HepG2 (cell line): ENCODE measurements at regions not wholly inside any gene's neighbourhood (a gene's known extent, or its start where the extent isn't known, plus 50 kb on each side); places are given as distances from the start of the nearest gene placed in this dataset.

ENCODE experiments used
- ELF1 ChIP-seq: sonication (generic); formaldehyde crosslinking; IDR thresholded peaks from 2 replicates; pipeline ENCODE4 v1.4.0; 2020; ENCODE audit warnings: missing genetic modification reagents
- GABPA ChIP-seq, 2 experiments: IDR thresholded peaks; 2 replicates each; pipeline ENCODE4 v1.6.1; 2011 to 2016; ENCODE audit warnings: low read depth in 2 of 2, low read length in 1 of 2, missing biosample characterization in 1 of 2, missing genetic modification characterization in 1 of 2
- HNRNPUL1 ChIP-seq: fragments of 200-400 bp; formaldehyde crosslinking; IDR thresholded peaks from 2 replicates; pipeline ENCODE4 v1.6.1; 2017; ENCODE audit warnings: low read depth, mild to moderate bottlenecking, low read length, moderate library complexity
- NFE2 ChIP-seq: sonication (generic); formaldehyde crosslinking; IDR thresholded peaks from 2 replicates; pipeline ENCODE4 v1.4.0; 2020; ENCODE audit warnings: missing genetic modification reagents
- POLR2A ChIP-seq, 2 experiments: IDR thresholded peaks; 2 replicates each; pipeline ENCODE4 v1.6.1; 2011; ENCODE audit warnings: low read depth in 2 of 2, low read length in 2 of 2, mild to moderate bottlenecking in 1 of 2, moderate library complexity in 1 of 2; ENCODE audit not compliant: insufficient read depth in 1 of 2
- POLR2AphosphoS5 ChIP-seq: IDR thresholded peaks from 2 replicates; pipeline ENCODE4 v1.6.1; 2012; ENCODE audit warnings: low read depth, low read length
- SRF ChIP-seq: IDR thresholded peaks from 2 replicates; pipeline ENCODE4 v1.6.1; 2011; ENCODE audit warnings: mild to moderate bottlenecking, low read depth, low read length, moderate library complexity
- ZFX ChIP-seq: sonication (generic); formaldehyde crosslinking; IDR thresholded peaks from 2 replicates; pipeline ENCODE4 v1.4.0; 2020; ENCODE audit warnings: mild to moderate bottlenecking, low read depth, missing genetic modification reagents, moderate library complexity
- ZNF232 ChIP-seq: sonication (generic); formaldehyde crosslinking; IDR thresholded peaks from 2 replicates; pipeline ENCODE4 v1.4.0; 2020; ENCODE audit warnings: missing genetic modification reagents, borderline replicate concordance
- TF ChIP-seq, protein P1 (sequence below): IDR thresholded peaks from 2 replicates; pipeline ENCODE4 v1.6.1; 2012; ENCODE audit warnings: inconsistent platforms
- TF ChIP-seq, protein P2 (sequence below): sonication (generic); formaldehyde crosslinking; IDR thresholded peaks from 2 replicates; pipeline ENCODE4 v1.4.0; 2020; ENCODE audit warnings: missing genetic modification reagents, borderline replicate concordance

DNA sequence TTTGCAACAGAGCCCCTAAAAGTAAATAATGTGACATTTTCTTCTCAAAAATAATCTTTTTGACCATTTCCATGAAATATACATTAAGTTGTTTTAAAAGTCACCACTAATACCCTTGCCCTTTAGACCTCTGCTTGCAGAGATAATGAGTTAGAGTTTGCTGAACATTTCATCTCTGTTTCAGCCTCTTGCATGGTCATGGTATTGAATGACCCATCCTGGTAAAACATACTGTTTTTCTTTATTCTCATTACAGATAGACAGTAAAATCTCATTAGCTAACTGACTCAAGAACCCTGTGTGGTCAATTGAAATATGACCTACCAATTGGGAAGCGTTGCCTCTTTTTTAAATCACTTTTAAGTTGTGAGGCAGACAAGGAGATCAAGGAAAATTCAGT lies 916.7 kb downstream of the PDHA2 start:
- no peak for TF ChIP-seq NFE2
- no peak for TF ChIP-seq SRF
- no peak for TF ChIP-seq ZNF232 (CRISPR knock-in tag)
- TF ChIP-seq POLR2A (IDR thresholded peaks at IDR 0.05; ENCODE audit: insufficient read depth in 1 of 2, low read depth in 2 of 2, low read length in 2 of 2), result no peak
- no peak for TF ChIP-seq POLR2AphosphoS5
- TF ChIP-seq, protein P1, sequence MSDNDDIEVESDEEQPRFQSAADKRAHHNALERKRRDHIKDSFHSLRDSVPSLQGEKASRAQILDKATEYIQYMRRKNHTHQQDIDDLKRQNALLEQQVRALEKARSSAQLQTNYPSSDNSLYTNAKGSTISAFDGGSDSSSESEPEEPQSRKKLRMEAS, result no peak
- TF ChIP-seq ELF1 (CRISPR knock-in tag), result no peak
- TF ChIP-seq HNRNPUL1, result no peak
- no peak for TF ChIP-seq GABPA (IDR thresholded peaks at IDR 0.05; ENCODE audit: low read depth, low read length)
- TF ChIP-seq GABPA (CRISPR knock-in tag; IDR thresholded peaks at IDR 0.05; ENCODE audit: low read depth), result no peak
- TF ChIP-seq ZFX, result no peak
- TF ChIP-seq, protein P2, sequence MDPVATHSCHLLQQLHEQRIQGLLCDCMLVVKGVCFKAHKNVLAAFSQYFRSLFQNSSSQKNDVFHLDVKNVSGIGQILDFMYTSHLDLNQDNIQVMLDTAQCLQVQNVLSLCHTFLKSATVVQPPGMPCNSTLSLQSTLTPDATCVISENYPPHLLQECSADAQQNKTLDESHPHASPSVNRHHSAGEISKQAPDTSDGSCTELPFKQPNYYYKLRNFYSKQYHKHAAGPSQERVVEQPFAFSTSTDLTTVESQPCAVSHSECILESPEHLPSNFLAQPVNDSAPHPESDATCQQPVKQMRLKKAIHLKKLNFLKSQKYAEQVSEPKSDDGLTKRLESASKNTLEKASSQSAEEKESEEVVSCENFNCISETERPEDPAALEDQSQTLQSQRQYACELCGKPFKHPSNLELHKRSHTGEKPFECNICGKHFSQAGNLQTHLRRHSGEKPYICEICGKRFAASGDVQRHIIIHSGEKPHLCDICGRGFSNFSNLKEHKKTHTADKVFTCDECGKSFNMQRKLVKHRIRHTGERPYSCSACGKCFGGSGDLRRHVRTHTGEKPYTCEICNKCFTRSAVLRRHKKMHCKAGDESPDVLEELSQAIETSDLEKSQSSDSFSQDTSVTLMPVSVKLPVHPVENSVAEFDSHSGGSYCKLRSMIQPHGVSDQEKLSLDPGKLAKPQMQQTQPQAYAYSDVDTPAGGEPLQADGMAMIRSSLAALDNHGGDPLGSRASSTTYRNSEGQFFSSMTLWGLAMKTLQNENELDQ (CRISPR knock-in tag), result no peak
